Thymus (tissue), 11 donors: ENCODE measurements at regions not wholly inside any gene's neighbourhood (a gene's known extent, or its start where the extent isn't known, plus 50 kb on each side); places are given as distances from the start of the nearest gene placed in this dataset.

Experiments used
- DNase-seq, 9 donors: peaks; one replicate each; pipeline ENCODE4 v3.0.0-alpha.2; 2013; ENCODE audit warnings: low spot score in 9 of 9, low read depth in 6 of 9, missing footprints in 1 of 9
- H3K27ac ChIP-seq, 2 donors: one replicate each; pipeline ENCODE4 v1.5.1; 2013; ENCODE audit warnings: control low read depth in 1 of 2, low read depth in 1 of 2, low read length in 1 of 2, mild to moderate bottlenecking in 1 of 2, moderate library complexity in 1 of 2
- H3K27me3 ChIP-seq, 2 donors: one replicate each; pipeline ENCODE4 v1.5.1; 2013; ENCODE audit warnings: low read length in 1 of 2; ENCODE audit not compliant: control insufficient read depth in 2 of 2, insufficient read depth in 1 of 2
- H3K36me3 ChIP-seq, 2 donors: one replicate each; pipeline ENCODE4 v1.5.1; 2013; ENCODE audit warnings: low read length in 1 of 2, mild to moderate bottlenecking in 1 of 2, moderate library complexity in 1 of 2; ENCODE audit not compliant: control insufficient read depth in 2 of 2, insufficient read depth in 2 of 2
- H3K4me1 ChIP-seq, 2 donors: one replicate each; pipeline ENCODE4 v1.5.1; 2013; ENCODE audit warnings: low read length in 2 of 2; ENCODE audit not compliant: control insufficient read depth in 2 of 2, insufficient read depth in 2 of 2
- H3K4me3 ChIP-seq, 2 donors: one replicate each; pipeline ENCODE4 v1.5.1; 2013; ENCODE audit warnings: low read length in 2 of 2, control low read depth in 1 of 2, mild to moderate bottlenecking in 1 of 2
- H3K9me3 ChIP-seq, 2 donors: one replicate each; pipeline ENCODE4 v1.5.1; 2013; ENCODE audit warnings: low read length in 1 of 2, mild to moderate bottlenecking in 1 of 2; ENCODE audit not compliant: control insufficient read depth in 2 of 2, insufficient read depth in 1 of 2
- WGBS: extraction: QIAGEN DNeasy Blood & Tissue Kit; methylation state at CpG from one replicate; pipeline ENCODE4 v1.1.7; 2013; 5-methylcytosine and 5-hydroxymethylcytosine counted together
- donor health status: healthy.

- DNase-seq: no peak
- WGBS: 82% methylated on average over 6 of the region's 6 CpGs
- Histone ChIP-seq H3K27ac (peak overlapping the region; percentile 77 to 97), H3K27me3 (no peaks in the 10 kb centered on the region), H3K4me1 (peaks cover 2 to 23% of the 10 kb centered on the region in 2 donors), H3K4me3 (no peak overlapping the region), H3K9me3 (no peaks in the 10 kb centered on the region), H3K36me3 (no peaks in the 10 kb centered on the region)
These were observed 459.4 kb downstream of the FOXO1 start for GRCh38 chr13:40207001-40207478.

- peaks cover 2 to 23% of the 10 kb centered on the region in 2 donors for H3K4me1 ChIP-seq
- H3K4me3 ChIP-seq: no peak overlapping the region
- H3K36me3 ChIP-seq: no peaks in the 10 kb centered on the region
- 85% methylated on average over 4 of the region's 4 CpGs for WGBS
- no peak for DNase-seq
- peak overlapping the region in 1 of 2 donors; percentile 10 for H3K27ac ChIP-seq
- no peaks in the 10 kb centered on the region for H3K27me3 ChIP-seq
- H3K9me3 ChIP-seq: no peaks in the 10 kb centered on the region
These were observed 457.9 kb downstream of the FOXO1 start for GRCh38 chr13:40208517-40208916.

GRCh38 chr13:40210865-40211585 is 455.4 kb downstream of the FOXO1 start:
- 97% methylated on average over 4 of the region's 4 CpGs for WGBS
- Histone ChIP-seq H3K4me3 (no peak overlapping the region), H3K4me1 (peaks cover 0 to 16% of the 10 kb centered on the region in 2 donors), H3K27ac (no peak overlapping the region), H3K27me3 (no peaks in the 10 kb centered on the region), H3K9me3 (no peaks in the 10 kb centered on the region), H3K36me3 (no peaks in the 10 kb centered on the region)
- DNase-seq: no peak

- Histone ChIP-seq H3K9me3 (no peaks in the 10 kb centered on the region), H3K4me3 (no peak overlapping the region), H3K27ac (no peak overlapping the region), H3K27me3 (no peaks in the 10 kb centered on the region), H3K36me3 (no peaks in the 10 kb centered on the region), H3K4me1 (peaks cover 0 to 10% of the 10 kb centered on the region in 2 donors)
- WGBS: 98% methylated on average over 3 of the region's 3 CpGs
- DNase-seq: no peak
These were observed 454.9 kb downstream of the FOXO1 start for GRCh38 chr13:40211586-40211968.

- H3K27me3 ChIP-seq: no peaks in the 10 kb centered on the region
- no peak overlapping the region for H3K4me3 ChIP-seq
- no peaks in the 10 kb centered on the region for H3K4me1 ChIP-seq
- no peaks in the 10 kb centered on the region for H3K9me3 ChIP-seq
- DNase-seq: no peak
- H3K36me3 ChIP-seq: no peaks in the 10 kb centered on the region
- H3K27ac ChIP-seq: no peak overlapping the region
These were observed 452.7 kb downstream of the FOXO1 start for GRCh38 chr13:40213779-40214178.

- H3K36me3 ChIP-seq: no peaks in the 10 kb centered on the region
- peak in 1 of 9 donors; percentile 18 for DNase-seq
- no peaks in the 10 kb centered on the region for H3K9me3 ChIP-seq
- no peaks in the 10 kb centered on the region for H3K27me3 ChIP-seq
- no peak overlapping the region for H3K4me3 ChIP-seq
- H3K27ac ChIP-seq: no peak overlapping the region
- whole genome bisulfite sequencing: 86% methylated on average over 1 of the region's 1 CpG
- H3K4me1 ChIP-seq: no peaks in the 10 kb centered on the region
These were observed 451.1 kb downstream of the FOXO1 start for GRCh38 chr13:40215311-40215710.

- DNase-seq: no peak
- H3K27me3 ChIP-seq: no peaks in the 10 kb centered on the region
- H3K4me3 ChIP-seq: no peak overlapping the region
- H3K4me1 ChIP-seq: peaks cover 0 to under 1% of the 10 kb centered on the region in 2 donors
- H3K9me3 ChIP-seq: no peaks in the 10 kb centered on the region
- 96% methylated on average over 3 of the region's 3 CpGs for WGBS
- no peak overlapping the region for H3K27ac ChIP-seq
- no peaks in the 10 kb centered on the region for H3K36me3 ChIP-seq
These were observed 450.7 kb downstream of the FOXO1 start for GRCh38 chr13:40215747-40216146.

GRCh38 chr13:40217675-40218074 is 448.8 kb downstream of the FOXO1 start:
- Histone ChIP-seq H3K27ac (no peak overlapping the region), H3K9me3 (no peaks in the 10 kb centered on the region), H3K4me1 (peaks cover 3 to 16% of the 10 kb centered on the region in 2 donors), H3K27me3 (no peaks in the 10 kb centered on the region), H3K4me3 (no peak overlapping the region), H3K36me3 (no peaks in the 10 kb centered on the region)
- DNase-seq: no peak
- 89% methylated on average over 4 of the region's 4 CpGs for WGBS

GRCh38 chr13:40220299-40220935 is 446.0 kb downstream of the FOXO1 start:
- no peaks in the 10 kb centered on the region for H3K9me3 ChIP-seq
- H3K4me3 ChIP-seq: no peak overlapping the region
- no peak for DNase-seq
- no peaks in the 10 kb centered on the region for H3K36me3 ChIP-seq
- H3K4me1 ChIP-seq: peaks cover 3 to 16% of the 10 kb centered on the region in 2 donors
- 95% methylated on average over 12 of the region's 12 CpGs for WGBS
- no peaks in the 10 kb centered on the region for H3K27me3 ChIP-seq
- H3K27ac ChIP-seq: no peak overlapping the region
